GM13977 (cell line): ENCODE measurements at regions not wholly inside any gene's neighbourhood (a gene's known extent, or its start where the extent isn't known, plus 50 kb on each side); places are given as distances from the start of the nearest gene placed in this dataset.
"Not testable (repeated sequence)": the region's sequence is repeated elsewhere in the genome, so short reads cannot be mapped to it uniquely, and the experiment has no call there.

Experiments
- DNase-seq: peaks from one replicate; pipeline ENCODE4 v3.0.0; 2012; ENCODE audit warnings: low spot score
- in situ Hi-C: fragments of 300-500 bp; cut with MboI; formaldehyde crosslinking; loops from one replicate; pipeline ENCODE4 v1.12.0; 2022; ENCODE audit warnings: low sequenced_read_pairs, low pct_unique_long_range_greater_than_20kb, mixed read lengths, inconsistent platforms; ENCODE audit not compliant: unreplicated experiment
- TF ChIP-seq, protein P1 (sequence below): IDR thresholded peaks from 2 replicates; pipeline ENCODE4 v1.5.1; 2012; ENCODE audit warnings: mild to moderate bottlenecking, control low read depth; ENCODE audit not compliant: insufficient read depth; ENCODE audit errors: extremely low read depth, missing control alignments

DNA sequence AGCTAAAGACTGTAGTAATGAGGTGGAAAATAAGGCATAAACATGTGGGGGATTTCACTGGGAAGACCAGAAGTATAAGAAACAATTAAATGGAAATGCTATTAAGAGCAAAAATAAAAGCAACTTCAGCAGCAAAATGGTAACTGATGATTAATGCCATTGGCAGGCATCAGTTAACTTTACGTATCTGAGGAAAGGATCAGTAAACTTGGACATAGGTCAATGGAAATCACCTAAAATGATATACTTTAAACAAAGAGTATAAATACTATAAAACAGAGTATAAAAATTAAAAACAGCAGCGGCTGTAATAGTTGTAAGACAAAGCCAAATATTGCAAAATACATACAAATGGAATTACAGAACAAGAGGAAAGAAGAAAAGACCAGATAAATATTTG lies 992.1 kb downstream of the DNAH5 start:
- DNase-seq = no peak
- TF ChIP-seq, protein P1, sequence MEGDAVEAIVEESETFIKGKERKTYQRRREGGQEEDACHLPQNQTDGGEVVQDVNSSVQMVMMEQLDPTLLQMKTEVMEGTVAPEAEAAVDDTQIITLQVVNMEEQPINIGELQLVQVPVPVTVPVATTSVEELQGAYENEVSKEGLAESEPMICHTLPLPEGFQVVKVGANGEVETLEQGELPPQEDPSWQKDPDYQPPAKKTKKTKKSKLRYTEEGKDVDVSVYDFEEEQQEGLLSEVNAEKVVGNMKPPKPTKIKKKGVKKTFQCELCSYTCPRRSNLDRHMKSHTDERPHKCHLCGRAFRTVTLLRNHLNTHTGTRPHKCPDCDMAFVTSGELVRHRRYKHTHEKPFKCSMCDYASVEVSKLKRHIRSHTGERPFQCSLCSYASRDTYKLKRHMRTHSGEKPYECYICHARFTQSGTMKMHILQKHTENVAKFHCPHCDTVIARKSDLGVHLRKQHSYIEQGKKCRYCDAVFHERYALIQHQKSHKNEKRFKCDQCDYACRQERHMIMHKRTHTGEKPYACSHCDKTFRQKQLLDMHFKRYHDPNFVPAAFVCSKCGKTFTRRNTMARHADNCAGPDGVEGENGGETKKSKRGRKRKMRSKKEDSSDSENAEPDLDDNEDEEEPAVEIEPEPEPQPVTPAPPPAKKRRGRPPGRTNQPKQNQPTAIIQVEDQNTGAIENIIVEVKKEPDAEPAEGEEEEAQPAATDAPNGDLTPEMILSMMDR = no peak
- in situ Hi-C loops = no loop called here

DNA sequence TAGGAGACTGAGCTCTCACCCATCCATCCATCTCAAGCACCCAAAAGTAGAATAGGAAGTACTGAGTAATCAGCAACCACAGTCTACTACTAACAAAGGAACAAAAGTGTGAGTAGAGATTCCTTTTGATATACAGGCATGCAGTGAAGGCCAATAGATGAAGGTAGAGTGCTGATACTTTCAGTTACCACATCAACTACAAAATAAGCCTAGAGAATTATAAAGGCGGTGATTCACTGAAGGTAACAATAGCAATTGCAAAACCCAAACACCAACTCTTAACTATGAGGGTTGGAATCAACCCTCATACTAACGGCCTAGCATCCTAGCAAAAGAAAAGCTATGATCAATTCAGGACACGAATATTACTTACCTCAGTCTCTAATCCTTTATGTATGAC lies 992.6 kb downstream of the DNAH5 start:
- TF ChIP-seq, protein P1 = no peak
- no peak for DNase-seq
- in situ Hi-C loops = no loop called here

DNA sequence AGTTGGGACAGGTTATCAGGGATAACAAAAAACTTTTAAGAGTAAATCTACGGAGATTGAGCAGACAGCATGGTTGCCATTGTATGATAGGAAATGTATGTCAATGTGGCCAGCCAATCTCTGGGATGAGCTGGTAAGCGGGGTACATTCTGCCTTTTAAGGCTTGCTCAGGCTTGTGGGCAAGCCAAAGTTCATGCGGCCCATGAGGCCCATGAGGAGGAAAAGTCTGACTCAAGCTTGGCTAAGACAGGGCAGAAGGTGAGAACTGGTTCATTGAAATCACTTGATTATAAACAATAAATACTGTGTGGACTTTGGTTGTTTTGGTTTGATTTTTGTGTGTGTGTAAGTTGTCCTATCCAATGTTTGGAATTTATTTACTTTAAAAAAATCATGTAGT lies 997.1 kb downstream of the DNAH5 start:
- TF ChIP-seq, protein P1 = no peak
- no peak for DNase-seq
- in situ Hi-C loops = no loop called here

DNA sequence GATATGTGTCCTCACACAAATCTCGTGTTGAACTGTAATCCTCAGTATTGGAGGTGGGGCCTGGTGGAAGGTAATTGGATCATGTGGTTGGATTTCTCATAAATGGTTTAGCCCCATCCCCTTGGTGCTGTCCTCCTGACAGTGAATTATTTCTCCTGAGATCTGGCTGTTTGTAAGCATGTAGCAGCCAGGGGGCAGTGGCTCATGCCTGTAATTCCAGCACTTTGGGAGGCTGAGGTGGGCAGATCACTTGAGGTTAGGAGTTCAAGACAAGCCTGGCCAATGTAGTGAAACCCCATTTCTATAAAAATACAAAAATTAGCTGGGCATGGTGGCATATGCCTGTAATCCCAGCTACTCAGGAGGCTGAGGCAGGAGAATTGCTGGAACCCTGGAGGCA lies 999.0 kb downstream of the DNAH5 start:
- DNase-seq, in situ Hi-C loops: not testable (repeated sequence)

DNA sequence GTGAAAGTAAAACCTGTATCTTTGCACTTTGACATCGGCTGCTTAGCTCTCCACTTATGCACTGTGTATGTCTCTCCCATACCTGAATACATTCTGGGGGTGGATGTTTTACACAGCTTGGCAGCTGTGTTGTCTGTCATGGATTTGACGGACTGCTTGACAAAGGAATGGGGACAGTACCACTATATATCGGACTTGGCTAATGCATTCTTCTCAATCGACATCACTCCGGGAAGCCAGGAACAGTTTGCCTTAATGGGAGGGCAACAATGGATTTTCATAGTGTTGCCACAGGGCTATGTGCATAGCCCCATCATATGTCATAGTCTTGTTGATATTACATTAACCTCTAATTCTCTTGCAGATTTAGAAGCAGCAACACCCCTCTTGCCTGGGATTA lies 1008.3 kb downstream of the DNAH5 start:
- TF ChIP-seq, protein P1 = no peak
- no peak for DNase-seq
- in situ Hi-C loops = no loop called here

DNA sequence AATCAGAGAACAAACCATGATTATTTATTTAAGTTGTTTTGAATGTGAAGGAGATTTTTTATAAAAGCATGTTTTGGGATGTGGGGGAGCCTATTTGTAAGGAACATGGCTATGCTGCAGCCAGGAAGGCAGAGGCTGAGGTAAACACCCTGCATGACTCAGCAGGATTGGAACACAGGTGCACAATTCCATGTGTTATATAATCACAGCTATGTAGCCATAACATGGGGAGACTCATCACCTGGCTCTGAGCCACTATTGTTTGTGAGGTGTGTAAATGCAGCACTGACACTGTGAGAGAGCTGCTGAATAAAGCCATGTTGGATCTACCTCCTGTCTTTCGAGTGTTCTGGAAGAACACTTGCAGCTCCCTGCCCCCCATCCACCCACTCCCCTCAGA lies 1009.8 kb downstream of the DNAH5 start:
- no peak for DNase-seq
- TF ChIP-seq, protein P1 = no peak
- in situ Hi-C loops = no loop called here

DNA sequence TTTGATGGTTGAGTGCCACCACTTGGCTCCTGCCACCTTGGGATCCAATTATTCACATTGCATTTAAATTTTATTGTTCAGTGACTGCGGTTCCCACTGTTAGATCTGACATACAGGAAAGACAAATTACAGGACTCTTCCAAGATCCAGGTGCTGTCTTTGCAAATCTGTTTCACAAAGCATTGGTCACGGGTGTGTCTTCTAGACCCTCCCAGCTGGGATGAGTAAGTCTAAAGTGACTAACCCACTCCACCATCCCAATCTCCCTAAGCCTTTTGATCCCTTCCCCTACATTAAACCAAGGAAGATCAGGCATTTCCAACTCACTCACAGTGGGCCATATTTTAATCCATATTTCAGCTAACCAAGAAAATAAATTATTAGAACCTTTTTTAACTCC lies 1016.3 kb upstream of the CTNND2 start:
- in situ Hi-C loops = no loop called here
- TF ChIP-seq, protein P1 = no peak
- no peak for DNase-seq
